AG20443 (cell line): ENCODE measurements at regions not wholly inside any gene's neighbourhood (a gene's known extent, or its start where the extent isn't known, plus 50 kb on each side); places are given as distances from the start of the nearest gene placed in this dataset.

Source experiments
- DNase-seq: peaks from one replicate; pipeline ENCODE4 v3.0.0; 2012; ENCODE audit warnings: low spot score, mixed read lengths

DNA sequence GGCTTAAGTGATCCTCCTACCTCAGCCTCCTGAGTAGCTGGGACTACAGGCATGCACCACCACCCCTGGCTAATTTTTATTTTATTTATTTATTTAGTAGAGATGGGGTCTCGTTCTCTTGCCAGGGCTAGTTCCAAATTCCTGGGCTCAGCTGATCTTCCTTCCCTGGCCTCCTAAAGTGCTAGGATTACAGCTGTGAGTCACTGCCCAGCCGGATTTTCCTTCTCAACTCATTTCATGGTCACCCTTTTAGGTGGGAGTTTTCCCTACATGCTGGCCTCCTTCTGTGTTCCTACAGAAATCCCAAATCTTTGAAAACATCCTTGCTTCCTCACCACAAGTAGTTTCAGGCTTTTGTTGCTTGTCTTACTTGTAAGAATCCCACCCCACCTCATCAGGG is 102.1 kb upstream of the SIAH1 start:
- no peak for DNase-seq

DNA sequence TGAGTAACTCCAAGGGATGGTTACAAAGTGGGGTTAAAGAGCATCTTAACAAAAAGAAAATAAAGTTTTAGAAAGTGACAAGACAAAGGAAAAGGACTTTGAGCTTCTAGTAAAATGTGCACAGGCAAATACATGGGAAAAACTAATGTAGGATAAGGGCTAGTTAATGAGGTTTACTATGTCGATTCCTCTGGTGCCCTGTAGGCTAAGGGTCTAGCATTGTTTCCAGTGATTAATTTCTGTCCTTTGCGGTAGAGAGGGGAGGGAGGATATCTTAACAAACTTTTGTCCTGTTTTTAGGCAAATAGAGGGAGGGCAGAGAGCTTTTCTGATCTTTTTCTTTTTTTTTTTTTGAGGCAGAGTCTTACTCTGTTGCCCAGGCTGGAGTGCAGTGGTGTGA is 96.6 kb upstream of the SIAH1 start:
- DNase-seq, result no peak

- no peak for DNase-seq
These were observed 96.0 kb upstream of the SIAH1 start for GRCh38 chr16:48481211-48481610.

GRCh38 chr16:48479955-48480354 is 94.7 kb upstream of the SIAH1 start:
- no peak for DNase-seq

DNA sequence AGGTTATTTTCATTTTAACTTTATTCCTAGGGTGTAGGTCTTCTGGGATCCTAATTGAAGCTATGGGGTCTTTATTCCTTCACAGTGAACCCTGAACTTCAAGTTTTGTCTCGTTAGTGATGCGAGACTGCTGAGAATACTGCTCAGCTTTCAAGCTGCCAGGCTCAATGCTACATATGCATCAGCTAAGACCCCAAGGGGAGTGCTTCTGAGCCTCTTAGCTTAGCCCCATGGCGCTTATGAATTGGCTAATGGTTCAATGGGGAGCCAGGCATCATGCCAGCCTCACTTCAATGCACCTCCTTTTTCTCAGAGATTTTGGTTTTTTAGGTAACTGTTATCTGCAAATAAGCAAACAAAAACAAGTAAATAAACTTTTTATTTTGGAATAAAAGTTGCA is 94.1 kb upstream of the SIAH1 start:
- no peak for DNase-seq

GRCh38 chr16:48478393-48478792 is 93.2 kb upstream of the SIAH1 start:
- no peak for DNase-seq

GRCh38 chr16:48471435-48471834 is 86.2 kb upstream of the SIAH1 start:
- DNase-seq, result no peak

DNA sequence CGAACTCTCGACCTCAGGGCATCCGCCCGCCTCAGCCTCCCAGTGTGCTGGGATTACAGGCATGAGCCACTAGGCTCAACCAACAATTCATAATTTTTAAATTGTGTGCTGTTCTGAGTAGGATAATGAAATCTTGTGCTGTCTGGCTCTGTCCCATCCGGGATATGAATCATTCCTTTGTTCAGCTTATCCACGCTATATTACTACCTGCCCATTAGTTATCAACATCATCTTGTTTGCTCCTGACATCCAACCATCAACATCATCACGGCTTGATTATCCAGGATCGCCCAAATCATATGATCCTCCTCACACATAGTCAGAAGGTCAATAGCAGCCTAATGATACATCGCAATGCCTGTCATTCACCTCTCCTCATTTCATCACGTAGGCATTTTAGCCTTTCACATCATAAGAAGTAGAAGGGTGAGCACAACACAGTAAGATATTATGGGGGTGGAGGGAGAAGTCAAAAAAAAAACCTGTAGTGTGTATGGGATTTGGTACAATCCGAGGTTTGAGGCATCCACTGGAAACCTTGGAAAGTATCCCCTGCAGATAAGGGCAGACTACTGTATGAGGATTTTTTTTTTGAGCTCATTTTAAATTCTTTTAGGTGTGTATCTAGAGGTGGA is 77.0 kb upstream of the SIAH1 start:
- no peak for DNase-seq

DNA sequence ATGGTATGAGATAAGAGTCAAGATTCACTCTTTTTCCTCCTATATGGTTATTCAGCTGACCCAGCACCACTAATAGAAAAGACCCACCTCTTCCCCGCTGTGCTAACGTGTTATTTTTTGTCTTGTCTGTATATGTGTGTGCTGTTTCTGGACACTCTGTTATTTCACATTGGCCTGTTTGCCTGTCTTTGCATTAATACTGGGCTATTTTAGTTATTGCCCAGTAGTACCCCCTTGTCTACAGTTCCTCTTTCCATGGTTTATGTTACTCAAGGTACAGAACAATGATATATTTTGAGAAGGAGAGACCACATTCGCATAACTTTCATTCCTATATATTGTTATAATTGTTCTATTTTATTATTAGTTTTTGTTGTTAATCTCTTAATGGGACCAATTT is 74.0 kb upstream of the SIAH1 start:
- no peak for DNase-seq

- DNase-seq, result no peak
These were observed 68.8 kb upstream of the SIAH1 start for GRCh38 chr16:48454051-48454450.

DNA sequence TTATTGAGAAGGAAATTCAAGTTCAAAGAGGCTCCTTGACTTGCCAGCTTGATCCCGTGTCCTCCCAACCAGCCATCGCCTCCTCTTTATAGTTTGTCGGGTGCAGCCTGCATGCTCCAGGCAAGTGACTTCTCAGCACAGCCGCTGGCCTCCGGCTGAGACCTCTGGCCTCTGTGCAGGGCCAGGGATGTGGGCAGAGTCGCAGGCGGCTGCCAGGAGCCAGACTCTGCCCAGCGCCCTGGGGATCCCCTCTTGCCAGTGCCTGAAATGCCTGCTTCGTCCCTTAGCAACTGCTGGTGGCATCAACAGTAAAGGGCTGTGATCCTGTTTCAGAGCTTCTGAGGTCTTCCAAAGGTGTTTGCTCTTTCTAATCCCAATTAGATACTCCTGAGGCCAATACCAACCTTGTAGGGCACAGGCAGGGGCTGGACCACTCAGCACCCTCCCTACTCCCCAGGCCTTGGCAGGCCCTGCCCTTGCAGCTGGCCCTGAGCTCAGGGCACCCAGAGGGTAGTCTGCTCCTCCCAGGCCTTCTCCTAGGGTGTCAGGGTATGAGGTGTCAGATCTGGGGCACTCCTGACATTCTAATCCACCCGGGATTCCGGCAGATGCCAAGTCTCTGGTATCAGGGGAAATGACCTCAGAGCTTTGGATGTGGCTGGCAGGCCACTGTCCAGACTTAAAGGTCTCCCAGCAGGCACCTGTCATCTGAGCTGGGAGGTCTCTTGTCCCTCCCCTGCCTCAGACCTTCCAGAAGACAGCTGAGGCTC is 68.0 kb upstream of the SIAH1 start:
- DNase-seq, result no peak

GRCh38 chr16:48451323-48451722 is 66.1 kb upstream of the SIAH1 start:
- DNase-seq, result no peak

GRCh38 chr16:48450367-48450766 is 65.2 kb upstream of the SIAH1 start:
- no peak for DNase-seq

DNA sequence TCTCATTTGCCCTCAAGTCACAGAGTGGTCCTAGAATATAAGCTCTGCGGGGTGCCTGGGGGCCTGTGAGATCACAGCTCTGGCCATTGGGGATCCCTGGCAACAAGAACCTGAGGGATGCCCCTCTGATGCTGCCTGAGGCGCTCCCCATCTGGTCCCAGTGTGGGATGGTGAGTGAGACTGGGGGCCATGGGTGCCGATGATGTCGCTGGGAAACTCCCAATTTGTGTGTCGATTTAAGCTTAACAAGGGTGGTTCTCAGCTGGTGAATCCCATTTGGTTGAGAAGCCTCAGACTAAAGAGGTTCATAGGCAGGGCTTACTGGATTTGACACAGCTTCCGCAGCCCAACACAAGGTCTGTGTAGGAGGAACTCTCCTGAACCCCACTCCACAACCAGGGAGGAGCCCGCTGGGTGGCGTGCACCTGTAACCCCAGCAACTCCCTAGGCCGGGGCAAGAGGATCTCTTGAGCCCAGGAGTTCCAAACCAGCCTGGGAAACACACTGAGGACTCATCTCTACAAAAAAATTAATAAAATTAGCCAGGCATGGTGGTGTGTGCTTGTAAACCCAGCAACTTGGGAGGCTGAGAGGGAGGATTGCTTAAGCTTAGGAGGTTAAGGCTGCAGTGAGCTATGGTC is 63.7 kb upstream of the SIAH1 start:
- DNase-seq, result no peak

DNA sequence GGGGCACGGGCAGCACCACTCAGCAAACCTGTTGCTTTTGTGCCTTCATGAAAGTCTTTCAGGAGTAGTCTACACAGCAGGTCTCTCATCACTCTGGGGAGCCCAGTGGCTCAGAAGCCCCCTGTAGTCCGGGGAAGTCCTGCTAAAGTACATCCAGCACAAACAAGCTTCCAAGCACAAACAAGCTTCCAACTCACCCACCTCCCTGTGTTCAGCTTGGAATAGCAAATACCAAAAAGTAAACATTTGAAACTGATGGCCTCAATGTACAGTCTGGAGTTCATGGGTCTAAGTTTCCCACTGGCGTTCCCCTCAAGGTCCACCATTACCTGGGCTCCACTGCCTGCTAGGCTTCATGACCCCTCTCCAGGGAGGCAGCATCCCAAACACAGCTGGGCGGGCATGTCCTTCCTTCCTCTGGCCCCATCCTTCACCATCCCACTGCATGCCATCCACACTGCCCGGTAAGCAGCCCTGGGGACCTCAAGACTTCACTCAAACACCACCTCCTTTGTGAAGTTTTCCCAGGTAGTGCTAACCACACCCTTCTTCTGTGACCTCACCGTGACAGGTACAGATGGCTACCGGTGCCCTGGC is 62.8 kb upstream of the SIAH1 start:
- no peak for DNase-seq

DNA sequence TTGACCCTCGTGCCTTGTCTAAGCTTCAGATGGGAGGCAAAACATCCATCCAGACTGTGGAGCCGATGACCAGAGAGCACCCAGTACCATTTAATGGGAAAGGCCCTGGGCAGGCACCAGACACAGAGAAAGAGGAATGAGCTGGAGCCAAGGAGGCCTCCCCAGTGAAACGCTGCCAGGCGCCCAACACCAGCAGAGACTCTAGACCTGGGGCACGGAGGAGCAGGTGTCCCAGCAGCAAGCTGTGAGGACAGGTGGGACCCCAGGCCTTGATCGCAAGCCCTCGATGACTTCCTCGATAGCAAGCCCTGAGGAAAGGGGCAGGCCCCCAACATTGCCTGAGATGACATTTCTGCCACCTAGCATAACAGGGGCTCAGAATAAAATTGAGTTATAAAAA is 62.2 kb upstream of the SIAH1 start:
- no peak for DNase-seq

GRCh38 chr16:48446534-48446920 is 61.3 kb upstream of the SIAH1 start:
- DNase-seq, result no peak

DNA sequence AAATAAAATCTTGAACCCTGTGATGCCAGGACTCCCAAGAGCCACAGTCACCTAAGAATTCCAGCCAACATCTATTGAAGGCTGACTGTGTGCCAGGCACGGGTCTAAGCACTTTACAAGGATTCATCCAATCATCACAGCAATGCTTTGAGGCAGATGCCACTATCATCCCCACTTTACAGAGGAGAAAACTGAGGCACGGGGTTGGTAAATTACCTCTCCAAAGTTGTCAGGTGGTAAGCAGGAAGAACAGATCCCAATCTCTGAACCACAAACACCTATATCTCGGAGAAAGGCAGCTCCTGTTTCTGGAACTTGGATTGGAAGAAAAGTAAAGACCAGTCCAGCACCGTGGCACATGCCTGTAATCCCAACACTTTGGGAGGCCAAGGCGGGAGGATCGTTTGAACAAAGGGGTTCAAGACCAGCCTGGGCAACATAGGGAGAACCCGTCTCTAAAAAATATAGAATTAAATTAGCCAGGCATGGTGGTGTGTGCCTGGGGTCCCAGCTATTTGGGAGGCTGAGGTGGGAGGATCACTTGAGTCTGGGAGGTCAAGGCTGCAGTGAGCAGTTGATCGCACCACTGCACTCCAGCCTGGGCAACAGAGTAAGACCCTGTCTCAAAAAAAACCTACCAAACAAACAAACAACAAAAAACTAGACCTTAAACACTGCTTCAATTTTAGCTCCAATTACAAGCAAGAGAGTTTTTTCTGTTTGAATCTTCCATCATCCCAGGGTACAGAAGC is 60.7 kb upstream of the SIAH1 start:
- DNase-seq, result no peak

DNA sequence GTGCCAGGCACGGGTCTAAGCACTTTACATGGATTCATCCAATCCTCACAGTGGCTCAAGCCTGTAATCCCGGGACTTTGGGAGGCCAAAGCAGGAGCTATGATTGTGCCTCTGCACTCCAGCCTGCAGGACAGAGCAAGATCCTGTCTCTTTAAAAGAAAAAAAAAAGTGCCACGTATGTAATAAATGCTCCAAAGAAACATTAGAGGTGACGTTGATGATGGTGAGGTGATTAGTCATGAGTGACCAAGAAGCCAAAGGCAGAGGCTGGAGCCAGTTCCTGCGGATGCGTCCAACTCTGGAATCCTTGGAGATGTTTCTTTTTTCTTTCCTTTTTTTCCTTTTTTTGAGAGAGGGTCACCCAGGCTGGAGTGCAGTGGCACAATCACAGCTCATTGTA is 59.4 kb upstream of the SIAH1 start:
- DNase-seq, result peak; percentile 90

DNA sequence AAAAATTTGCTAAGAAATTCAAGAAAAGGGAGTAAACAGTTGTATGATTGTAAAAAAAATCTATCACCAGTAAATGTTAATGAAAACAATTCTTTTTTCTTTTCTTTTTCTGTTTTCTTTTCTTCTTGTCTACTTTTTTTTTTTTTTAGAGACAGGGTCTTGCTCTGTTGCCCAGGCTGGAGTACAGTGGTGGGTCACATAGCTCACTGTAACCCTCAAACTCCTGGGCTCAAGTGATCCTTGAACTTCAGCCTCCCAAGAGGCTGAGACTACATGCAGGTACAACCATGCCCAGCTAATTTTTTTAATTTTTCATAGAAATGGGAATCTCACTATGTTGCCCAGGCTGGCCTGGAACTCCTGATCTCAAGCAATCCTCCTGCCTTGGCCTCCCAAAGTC is 57.2 kb upstream of the SIAH1 start:
- no peak for DNase-seq

DNA sequence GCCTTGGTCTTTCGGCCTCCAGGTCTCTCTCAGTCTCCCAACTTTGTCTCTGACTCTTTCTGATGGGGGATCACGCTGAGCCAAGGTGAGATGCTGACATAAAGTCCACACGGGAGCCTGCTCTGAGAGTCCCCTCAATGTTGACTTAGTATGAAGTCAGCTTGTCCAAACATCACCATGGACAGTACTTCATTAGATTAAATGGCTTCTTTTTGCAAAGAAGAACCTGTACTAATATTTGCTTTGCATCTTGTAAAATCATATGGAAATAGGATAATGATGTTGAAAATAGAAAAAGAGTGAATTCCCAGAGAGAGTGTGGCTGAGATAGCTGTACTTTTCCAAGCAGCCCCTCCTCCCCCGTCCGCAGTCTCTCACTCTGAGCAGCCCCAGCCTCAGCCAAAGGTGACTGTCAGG is 56.7 kb upstream of the SIAH1 start:
- DNase-seq, result no peak

GRCh38 chr16:48441106-48441505 is 55.9 kb upstream of the SIAH1 start:
- DNase-seq, result no peak
